ENCODE measurements at regions not wholly inside any gene's neighbourhood (a gene's known extent, or its start where the extent isn't known, plus 50 kb on each side); places are given as distances from the start of the nearest gene placed in this dataset.
"Not testable (repeated sequence)": the region's sequence is repeated elsewhere in the genome, so short reads cannot be mapped to it uniquely, and the experiment has no call there.

GRCh38 chr2:225748609-225749008, 349.1 kb downstream of the NYAP2 start:
- DNase-seq (ENCODE audit: low spot score), result no peak
- no peaks in the 10 kb centered on the region for H3K36me3 ChIP-seq (ENCODE audit: insufficient read depth, low read length, poor library complexity, severe bottlenecking)
- no peak overlapping the region for H3K4me3 ChIP-seq (ENCODE audit: low read depth, low read length, poor library complexity, severe bottlenecking)
- no peaks in the 10 kb centered on the region for H3K4me1 ChIP-seq (ENCODE audit: insufficient read depth, low read length, poor library complexity, severe bottlenecking)
- no peak overlapping the region for H3K27ac ChIP-seq (ENCODE audit: low read depth, low read length, poor library complexity, severe bottlenecking)
- ChIA-PET POLR2A (ENCODE audit: low non-redundant PET) (no interaction called here), CTCF (no interaction called here)
- intact Hi-C loops (cut with micrococcal nuclease; ENCODE audit: unreplicated experiment), result no loop called here
- H3K9me3 ChIP-seq (ENCODE audit: low read depth, low read length, poor library complexity, severe bottlenecking), result no peaks in the 10 kb centered on the region
- BruUV-seq (replicated peaks), result no TSS peak
- H3K27me3 ChIP-seq (replicated peaks; ENCODE audit: insufficient read depth, low read depth, low read length, poor library complexity), result no peaks in the 10 kb centered on the region
- TF ChIP-seq EZH2 (IDR thresholded peaks at IDR 0.05; ENCODE audit: borderline replicate concordance, low read depth, low read length, poor library complexity, severe bottlenecking) (no peak), CTCF (conservative IDR thresholded peaks at IDR 0.05; ENCODE audit: low read depth, low read length) (no peak)

GRCh38 chr2:225743996-225744395, 344.5 kb downstream of the NYAP2 start:
- H3K4me1 ChIP-seq (ENCODE audit: insufficient read depth, low read length, poor library complexity, severe bottlenecking); H3K4me3 ChIP-seq (ENCODE audit: low read depth, low read length, poor library complexity, severe bottlenecking); CTCF ChIA-PET; DNase-seq (ENCODE audit: low spot score); POLR2A ChIA-PET (ENCODE audit: low non-redundant PET); H3K9me3 ChIP-seq (ENCODE audit: low read depth, low read length, poor library complexity, severe bottlenecking); H3K27me3 ChIP-seq (replicated peaks; ENCODE audit: insufficient read depth, low read depth, low read length, poor library complexity); H3K27ac ChIP-seq (ENCODE audit: low read depth, low read length, poor library complexity, severe bottlenecking); BruUV-seq (replicated peaks); intact Hi-C loops (cut with micrococcal nuclease; ENCODE audit: unreplicated experiment); H3K36me3 ChIP-seq (ENCODE audit: insufficient read depth, low read length, poor library complexity, severe bottlenecking): not testable (repeated sequence)

- intact Hi-C loops (cut with micrococcal nuclease; ENCODE audit: unreplicated experiment), result no loop called here
- no peak overlapping the region for H3K27ac ChIP-seq (ENCODE audit: low read depth, low read length, poor library complexity, severe bottlenecking)
- POLR2A ChIA-PET (ENCODE audit: low non-redundant PET), result no interaction called here
- no peaks in the 10 kb centered on the region for H3K9me3 ChIP-seq (ENCODE audit: low read depth, low read length, poor library complexity, severe bottlenecking)
- no peak for TF ChIP-seq CTCF (conservative IDR thresholded peaks at IDR 0.05; ENCODE audit: low read depth, low read length)
- TF ChIP-seq EZH2 (IDR thresholded peaks at IDR 0.05; ENCODE audit: borderline replicate concordance, low read depth, low read length, poor library complexity, severe bottlenecking), result no peak
- BruUV-seq (replicated peaks), result no TSS peak
- no peak for DNase-seq (ENCODE audit: low spot score)
- no peaks in the 10 kb centered on the region for H3K27me3 ChIP-seq (replicated peaks; ENCODE audit: insufficient read depth, low read depth, low read length, poor library complexity)
- CTCF ChIA-PET, result no interaction called here
- no peak overlapping the region for H3K4me3 ChIP-seq (ENCODE audit: low read depth, low read length, poor library complexity, severe bottlenecking)
- H3K36me3 ChIP-seq (ENCODE audit: insufficient read depth, low read length, poor library complexity, severe bottlenecking), result no peaks in the 10 kb centered on the region
- H3K4me1 ChIP-seq (ENCODE audit: insufficient read depth, low read length, poor library complexity, severe bottlenecking), result peaks cover 5% of the 10 kb centered on the region
Measured at GRCh38 chr2:225742487-225742886, 343.0 kb downstream of the NYAP2 start.

GRCh38 chr2:225740086-225740485, 340.6 kb downstream of the NYAP2 start:
- ChIA-PET CTCF (no interaction called here), POLR2A (ENCODE audit: low non-redundant PET) (interaction anchor here (0.7 kb wide), 1 partner anchor 1947 kb away, joined by 3 read pairs; no protein-coding TSS in a partner anchor)
- no peak for TF ChIP-seq EZH2 (IDR thresholded peaks at IDR 0.05; ENCODE audit: borderline replicate concordance, low read depth, low read length, poor library complexity, severe bottlenecking)
- TF ChIP-seq CTCF (conservative IDR thresholded peaks at IDR 0.05; ENCODE audit: low read depth, low read length), result no peak
- BruUV-seq (replicated peaks), result no TSS peak
- Histone ChIP-seq H3K4me1 (ENCODE audit: insufficient read depth, low read length, poor library complexity, severe bottlenecking) (peaks cover 28% of the 10 kb centered on the region), H3K36me3 (ENCODE audit: insufficient read depth, low read length, poor library complexity, severe bottlenecking) (no peaks in the 10 kb centered on the region), H3K9me3 (ENCODE audit: low read depth, low read length, poor library complexity, severe bottlenecking) (no peaks in the 10 kb centered on the region), H3K27me3 (replicated peaks; ENCODE audit: insufficient read depth, low read depth, low read length, poor library complexity) (no peaks in the 10 kb centered on the region), H3K4me3 (ENCODE audit: low read depth, low read length, poor library complexity, severe bottlenecking) (no peak overlapping the region), H3K27ac (ENCODE audit: low read depth, low read length, poor library complexity, severe bottlenecking) (no peak overlapping the region)
- no peak for DNase-seq (ENCODE audit: low spot score)
- intact Hi-C loops (cut with micrococcal nuclease; ENCODE audit: unreplicated experiment), result no loop called here

Measured in A673 (cell line).